GM21619 (cell line): ENCODE measurements at regions not wholly inside any gene's neighbourhood (a gene's known extent, or its start where the extent isn't known, plus 50 kb on each side); places are given as distances from the start of the nearest gene placed in this dataset.
"Not testable (repeated sequence)": the region's sequence is repeated elsewhere in the genome, so short reads cannot be mapped to it uniquely, and the experiment has no call there.

Source experiments
- ATAC-seq: cut with Tn5 transposase; IDR thresholded peaks from one replicate; pipeline ENCODE4 v1.9.1; 2021; ENCODE audit not compliant: unreplicated experiment

DNA sequence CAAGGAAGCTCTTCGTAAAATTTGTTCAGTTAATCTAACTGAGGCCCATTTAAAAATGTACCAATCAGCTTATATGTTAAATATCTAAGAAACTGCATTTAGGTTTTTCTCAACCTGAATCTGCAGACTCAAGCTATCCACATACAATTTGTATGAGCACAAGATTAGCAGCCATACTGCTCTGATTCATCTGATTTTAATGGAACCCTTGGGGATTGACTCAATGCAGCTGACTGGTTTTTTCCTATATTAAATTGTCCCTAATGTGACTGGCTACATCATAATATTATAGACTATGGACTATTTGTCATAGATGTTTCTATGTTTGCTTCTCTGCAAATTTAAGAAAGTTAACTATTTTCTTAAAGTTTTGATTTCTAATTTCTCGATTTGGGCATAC, 451.0 kb upstream of the TUSC1 start:
- ATAC-seq: no peak

DNA sequence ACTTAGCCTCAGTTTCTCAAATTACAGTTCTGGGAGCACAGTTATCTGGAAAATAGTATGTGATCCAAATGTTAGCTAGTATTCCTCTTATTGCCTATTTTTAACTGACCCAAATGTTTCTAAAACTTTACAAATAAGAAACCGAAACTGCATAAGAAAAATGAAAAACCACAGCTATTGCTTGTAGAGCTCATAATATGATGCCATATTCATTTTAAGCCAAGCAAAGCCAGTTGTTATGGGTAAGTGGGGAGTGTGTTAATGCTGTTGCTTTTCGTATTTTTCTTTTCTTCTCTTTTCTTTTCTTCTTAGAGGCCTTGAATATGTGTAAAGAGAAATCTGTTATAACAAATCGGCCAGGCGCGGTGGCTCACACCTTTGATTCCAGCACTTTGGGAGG, 447.4 kb upstream of the TUSC1 start:
- ATAC-seq: no peak

DNA sequence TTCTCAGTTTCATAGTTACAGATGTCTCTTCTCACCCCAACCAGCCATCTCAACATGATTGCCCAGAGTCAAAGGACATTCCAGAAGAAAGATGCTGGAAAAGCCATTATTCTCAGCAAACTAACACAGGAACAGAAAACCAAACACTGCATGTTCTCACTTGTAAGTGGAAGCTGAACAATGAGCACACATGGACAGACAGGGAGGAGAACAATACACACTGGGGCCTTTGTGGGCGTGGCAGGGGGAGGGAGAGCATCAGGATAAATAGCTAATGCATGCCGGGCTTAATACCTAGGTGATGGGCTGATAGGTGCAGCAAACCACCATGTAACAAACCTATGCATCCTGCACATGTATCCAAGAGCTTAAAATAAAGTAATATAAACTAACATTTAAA, 437.8 kb upstream of the TUSC1 start:
- ATAC-seq: not testable (repeated sequence)

DNA sequence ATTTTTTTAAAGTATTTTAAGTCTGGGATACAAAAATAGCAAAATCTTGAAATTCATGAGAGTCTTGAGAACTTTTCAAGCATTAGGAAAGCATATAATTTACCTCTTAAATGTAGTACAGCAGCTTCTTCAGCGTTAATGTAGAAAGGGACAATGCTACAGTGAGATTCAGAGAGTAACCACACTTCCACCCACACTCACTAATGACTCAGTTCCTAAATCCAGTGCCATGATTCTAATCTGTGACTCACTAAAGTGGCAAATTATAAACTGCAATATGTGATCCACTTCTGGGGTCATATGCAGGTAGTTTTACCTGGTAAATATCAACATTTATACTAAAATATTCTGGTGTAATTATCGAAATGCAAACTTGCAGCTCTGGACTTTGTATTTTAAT, 434.5 kb upstream of the TUSC1 start:
- ATAC-seq: no peak

DNA sequence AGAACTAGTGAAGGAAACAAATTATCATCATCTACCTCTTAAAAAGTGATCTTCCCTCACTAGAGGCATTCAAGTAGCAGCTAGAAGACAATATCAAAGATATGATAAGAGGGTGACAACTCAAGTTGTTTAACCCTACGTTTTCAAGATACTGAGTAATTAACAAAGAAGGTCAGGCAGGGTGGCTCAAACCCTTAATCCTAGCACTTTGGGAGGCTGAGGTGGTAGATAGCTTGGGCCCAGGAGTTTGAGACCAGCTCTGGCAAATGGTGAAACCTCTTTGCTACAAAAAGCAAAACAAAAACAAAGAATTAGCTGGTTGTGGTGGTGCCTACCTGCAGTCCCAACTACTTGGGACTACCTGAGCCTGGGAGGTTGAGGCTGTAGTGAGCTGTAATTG, 408.2 kb upstream of the TUSC1 start:
- ATAC-seq: no peak

DNA sequence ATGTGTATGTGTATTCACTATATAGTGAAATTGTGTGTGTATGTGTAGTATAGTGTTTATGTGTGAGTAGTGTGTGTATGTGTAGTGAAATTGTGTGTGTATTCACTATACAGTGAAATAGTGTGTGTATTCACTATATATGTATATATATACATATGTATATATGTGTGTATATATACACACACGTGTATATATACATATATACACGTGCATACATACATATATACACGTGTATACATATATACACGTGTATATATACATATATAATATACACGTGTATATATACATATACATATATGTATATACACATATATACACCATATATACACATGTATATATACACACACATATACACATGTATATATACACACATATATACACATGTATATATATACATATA, 403.6 kb upstream of the TUSC1 start:
- no peak for ATAC-seq

DNA sequence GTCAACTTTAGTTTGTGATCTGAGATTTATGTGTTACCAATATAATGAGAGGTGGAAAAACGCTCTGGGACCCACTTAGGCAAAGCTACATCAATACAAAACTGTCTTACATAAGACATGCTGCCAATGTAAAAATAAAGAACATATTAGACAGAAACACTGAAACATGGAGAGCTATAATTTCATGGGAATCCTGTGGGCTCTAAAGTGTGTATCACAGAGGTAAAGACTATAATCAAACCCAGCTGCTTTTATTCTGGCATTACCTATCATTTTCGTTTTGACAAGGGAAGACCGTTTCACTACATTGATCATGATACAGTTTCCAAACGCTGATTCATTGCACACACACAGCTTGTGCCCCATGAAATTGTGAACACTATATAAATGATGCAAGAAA, 400.5 kb upstream of the TUSC1 start:
- no peak for ATAC-seq

DNA sequence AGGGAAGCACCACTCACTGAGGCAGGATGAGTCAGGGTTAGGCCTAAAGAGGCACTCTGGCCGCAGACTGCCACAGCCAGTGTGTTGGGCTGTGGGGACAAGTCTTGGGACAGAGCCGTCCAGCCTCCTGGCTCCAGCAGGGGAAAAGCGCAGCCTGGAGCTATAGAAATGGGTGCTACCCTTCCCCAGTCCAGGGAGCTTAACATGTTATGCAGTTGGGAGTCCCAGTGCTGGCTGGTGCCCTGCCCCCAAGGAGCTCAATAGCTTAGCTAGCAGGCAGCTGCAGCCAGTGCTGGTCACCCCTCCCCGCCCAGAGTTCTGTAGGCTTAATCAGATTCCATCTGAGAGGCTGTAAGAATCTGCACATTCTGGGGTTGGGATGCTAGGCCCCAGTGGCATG, 399.6 kb upstream of the TUSC1 start:
- ATAC-seq: no peak

DNA sequence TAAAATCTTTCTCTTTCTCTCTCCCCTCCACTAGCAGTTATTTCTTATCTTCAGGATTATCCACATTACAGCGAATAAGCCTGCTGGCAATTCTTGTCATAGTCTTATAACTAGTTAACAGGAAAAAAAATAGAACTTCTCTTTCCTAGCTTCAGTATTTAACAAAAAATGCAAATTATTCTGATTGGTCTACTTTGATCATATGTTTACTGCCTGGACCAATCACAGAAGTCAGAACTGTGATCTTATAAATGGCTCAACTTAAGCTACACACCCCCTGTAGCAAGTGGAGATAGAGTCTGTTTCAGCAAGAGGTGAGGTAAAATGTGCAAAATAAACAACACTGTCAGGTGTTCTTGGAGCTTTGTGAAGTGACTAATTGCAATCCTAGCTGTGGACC, 389.4 kb upstream of the TUSC1 start:
- ATAC-seq: no peak

DNA sequence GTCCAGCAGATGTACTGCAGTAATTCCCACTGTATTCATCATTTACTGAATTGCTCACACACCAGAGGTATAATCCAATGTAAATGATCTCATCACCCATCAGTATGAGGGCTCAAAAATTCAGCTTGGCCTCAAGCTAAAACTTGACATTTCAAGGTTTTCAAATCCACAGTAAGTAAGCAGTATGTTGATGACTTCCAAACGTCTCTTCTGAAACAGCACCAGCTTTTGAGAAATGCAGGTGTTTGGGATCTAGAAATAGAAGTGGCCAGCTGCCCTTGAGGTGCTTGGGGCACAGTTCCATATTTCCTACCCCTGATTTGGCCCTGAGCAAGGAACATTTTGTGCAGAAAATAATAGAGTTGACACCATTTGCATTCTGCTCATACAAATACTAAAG, 388.0 kb upstream of the TUSC1 start:
- ATAC-seq: no peak

DNA sequence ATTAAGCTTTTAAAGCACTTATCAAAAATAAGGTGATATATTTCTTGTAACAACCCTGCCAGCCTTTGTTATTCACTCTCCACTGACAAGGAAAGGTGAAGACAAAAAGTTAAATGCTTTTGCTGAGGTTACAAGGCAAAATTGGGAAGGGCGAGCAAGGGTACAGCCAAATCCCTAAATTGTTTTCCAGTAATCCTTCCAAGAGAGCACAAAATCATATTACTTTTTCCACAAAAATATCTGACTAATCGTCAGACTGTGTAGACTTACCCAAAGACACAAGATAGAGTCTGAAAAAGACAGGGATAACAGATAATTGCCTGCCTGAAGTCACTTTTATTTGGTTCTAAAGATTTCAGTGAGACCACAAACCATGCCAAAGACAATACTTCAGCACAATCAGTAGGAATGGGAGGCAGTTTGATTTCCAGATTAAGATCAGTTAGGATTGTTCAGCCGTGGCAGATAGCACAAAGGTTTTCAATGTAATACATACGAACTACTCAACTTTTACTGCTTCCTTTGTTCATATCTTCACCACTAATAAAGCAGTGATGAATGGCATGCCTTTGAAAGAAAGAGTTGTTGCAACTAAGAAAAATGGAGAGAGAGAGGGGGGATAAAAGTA, 383.8 kb upstream of the TUSC1 start:
- ATAC-seq: no peak

DNA sequence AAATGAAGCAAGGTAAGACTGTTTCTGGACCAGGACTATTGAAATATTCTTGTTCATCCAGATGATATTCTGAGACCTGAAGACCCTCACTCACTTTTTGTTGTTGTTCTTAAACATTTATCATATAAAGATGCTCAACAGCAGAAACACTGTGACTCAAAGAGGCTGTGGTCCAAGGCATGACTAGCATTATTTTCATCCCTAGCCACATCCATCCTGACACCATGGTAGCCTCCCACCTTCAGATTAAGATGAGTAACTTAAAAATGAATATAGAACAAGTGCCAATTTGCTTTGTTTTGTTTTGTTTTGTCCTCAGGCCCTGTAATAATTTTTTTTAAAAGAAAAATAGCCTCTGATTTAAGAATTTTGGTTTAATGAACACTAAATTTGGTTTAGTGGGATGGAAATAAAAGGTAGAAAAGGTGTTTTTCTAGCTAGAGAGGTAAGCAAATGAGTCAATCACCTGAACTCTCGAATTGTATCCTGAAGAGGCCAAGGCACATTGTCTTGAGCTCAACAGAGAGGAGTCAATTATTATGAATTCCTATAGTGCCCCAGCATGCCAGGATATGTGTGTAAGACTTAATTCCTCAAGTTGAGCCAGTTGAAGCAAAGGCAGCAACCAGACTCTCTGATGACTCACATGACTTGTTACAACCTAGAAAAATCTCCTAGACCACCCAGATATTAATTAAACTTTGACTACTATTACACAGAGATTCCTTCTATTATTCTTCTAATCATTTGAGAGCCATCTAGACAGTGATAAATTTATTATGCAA, 380.1 kb upstream of the TUSC1 start:
- ATAC-seq: no peak

DNA sequence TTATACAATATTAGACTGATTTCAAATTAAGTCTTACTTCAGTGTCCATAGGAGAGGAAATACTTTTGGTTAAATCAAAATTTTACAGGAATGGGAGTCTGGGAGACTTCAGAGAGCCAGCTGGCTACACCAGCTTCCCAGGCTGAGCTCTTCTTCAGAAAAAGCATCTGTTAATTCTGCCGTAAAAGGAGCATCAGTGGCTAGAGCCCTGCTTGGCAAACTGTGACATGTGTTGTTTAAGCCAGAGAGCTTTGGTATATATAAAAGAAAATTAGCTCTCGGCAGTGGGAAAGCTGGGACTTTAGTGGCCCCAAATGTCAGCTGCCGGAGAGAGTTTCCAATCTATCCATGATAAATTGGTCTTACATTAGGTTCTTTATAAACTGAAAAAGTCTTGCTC, 378.8 kb upstream of the TUSC1 start:
- no peak for ATAC-seq

DNA sequence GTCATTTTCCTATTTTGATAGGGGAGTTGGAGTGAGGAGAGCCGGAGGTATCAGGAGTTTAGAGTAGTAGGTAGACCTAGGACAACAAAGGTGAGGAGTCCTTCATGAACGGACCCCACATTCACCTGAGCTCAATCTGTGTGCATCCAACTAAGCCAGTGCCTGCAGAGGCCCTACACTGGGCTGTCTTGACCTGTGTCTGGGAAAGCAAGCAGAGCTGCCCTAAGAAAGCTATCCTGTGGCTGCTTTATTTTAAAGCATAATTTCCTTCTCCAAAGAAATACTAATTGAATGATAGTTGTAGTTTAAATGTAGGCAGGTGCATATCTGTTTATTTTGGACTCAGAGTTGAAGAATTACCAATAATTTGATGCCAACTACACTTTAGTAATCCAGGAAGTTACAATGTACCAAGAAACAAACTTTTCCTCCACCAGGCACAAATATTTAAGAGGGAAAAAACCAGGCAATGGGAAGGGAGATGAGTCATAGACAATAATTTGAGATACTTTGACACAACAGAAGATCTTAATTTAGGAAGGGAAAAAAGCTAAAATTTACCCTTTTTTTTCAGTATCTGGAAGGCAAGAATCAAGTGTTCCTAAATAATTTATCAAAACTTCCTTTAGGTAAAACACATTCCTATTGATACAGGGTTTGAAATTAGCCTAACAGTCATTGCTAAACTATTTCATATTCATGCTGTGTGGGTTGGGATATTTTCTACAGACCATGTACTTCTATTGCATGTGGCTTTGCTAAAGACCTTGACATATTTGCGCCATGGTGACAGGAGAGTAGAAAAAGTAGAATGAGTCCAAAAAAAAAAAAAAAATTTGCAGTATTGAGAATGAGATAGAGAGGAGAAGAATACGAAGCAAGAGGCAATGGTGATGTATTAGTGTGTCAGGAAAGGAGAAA, 376.6 kb upstream of the TUSC1 start:
- ATAC-seq: no peak

DNA sequence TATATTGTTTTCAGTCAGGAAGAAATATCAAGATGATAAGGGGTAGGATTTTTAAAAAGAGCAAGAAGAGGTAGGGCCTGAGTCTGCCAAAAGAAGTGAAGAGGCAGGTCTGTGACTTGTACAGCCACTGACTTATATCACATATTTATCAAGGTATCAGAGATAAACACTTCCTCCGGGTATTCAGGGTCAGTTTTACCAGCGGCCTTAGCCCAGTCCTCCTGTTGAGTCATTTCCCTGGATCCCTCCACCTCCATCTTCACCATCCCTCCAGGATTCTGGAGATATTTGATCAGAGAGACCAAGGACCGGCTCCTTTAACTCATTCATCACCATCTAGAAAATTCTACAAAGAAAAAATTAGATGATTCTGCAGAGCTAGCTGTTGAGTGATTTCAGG, 375.7 kb upstream of the TUSC1 start:
- ATAC-seq: no peak

DNA sequence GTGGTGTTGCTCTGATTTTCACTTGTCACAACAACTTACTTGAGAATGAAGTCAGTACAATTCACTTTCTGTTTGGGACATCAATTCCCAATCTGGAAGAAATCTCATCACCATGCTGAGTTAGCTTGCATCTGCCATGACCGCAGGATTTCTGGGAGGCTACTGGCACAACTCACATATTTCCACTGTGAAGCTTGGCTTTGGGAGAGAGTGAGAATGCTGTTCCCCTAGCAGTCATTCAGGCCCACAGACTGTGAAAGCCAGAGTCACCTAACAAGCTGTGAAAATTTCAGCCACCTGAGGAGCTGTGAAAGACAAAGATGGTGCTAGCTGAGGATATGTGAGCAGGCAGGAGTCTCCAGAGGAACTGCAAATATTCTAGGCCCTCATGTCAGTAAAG, 365.2 kb upstream of the TUSC1 start:
- no peak for ATAC-seq

DNA sequence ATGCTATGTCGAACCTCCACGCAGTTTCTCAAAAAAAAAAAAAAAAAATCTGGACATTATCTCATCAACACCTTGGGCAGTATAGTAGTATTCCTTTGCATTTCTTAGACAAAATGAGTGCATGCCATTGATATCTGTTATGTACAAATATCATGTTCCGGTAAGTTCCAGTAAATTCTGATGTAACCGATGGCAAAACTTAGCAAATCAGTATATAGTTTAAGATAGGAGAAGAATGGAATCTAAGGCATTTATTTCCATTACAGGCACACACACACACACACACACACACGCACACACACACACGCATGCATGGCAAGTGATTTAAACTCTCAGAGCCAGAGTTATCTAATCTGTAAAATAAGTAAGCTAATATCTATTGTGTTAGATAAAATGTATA, 356.5 kb upstream of the TUSC1 start:
- no peak for ATAC-seq

DNA sequence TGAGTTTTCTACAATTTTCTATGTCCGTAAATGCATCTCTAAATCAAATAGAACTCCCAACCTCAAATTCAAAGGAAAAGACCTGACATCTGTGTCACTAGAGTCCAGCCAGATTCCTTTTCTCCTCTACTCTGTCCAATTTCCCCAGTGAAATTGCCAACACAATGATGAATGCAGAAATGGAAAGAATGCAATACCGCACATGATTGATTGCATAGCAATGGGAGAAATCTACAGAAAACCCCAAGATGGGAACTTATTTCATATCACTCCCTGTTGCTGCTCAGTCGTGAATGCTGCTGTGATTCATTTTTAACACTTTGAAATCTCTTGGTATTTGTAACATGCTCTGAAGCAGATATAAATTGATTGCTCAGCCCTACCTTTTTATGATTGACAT, 355.1 kb upstream of the TUSC1 start:
- no peak for ATAC-seq

DNA sequence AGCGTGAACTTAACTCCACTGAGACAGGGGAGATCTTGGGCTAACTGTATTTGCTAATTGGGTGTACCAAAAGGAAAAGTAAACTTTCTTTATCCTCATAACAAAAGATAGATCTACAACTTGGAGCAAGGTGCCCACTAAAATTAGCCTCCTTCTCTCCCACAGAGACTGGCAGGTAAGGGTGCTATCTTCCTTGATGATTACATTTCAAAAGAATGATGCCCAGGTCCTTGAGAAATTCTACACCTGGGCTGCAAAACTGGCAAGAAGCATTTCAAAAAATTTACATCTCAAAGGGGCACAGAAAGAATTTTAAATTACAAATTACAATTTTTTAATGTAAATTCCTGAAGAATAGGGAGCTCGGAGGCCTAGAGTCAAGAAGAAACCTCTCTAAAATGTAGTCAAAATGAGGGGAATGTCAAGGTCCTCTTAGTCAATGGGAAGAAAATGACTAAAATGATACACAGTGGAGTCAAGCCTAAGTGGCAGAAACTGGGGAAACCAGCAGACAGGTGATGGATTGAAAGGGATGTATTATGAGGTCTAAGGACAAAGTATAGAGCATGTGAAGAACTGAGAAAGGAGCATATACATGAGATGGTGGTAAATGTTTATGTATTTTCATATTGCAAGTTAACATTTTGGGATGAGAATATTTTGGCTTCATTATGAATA, 348.3 kb upstream of the TUSC1 start:
- ATAC-seq: no peak

DNA sequence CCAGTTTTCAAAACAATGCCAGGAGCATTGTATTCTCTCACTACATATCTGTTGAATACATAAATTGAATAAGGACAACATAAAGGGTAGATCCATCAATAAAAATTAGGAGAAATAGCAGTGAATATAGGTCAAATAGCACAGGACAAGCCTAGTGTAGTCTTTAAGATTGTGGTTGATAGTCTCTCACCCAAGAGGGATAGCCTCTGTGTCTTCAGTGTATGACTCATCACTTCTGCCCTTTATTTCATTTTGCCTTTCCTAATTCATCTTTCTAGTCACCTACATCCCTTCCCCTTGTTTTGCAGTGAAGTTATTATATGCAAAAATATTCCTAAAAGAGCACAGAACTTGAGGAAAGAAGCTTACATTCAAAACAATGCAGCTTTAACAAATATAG, 335.0 kb upstream of the TUSC1 start:
- no peak for ATAC-seq

DNA sequence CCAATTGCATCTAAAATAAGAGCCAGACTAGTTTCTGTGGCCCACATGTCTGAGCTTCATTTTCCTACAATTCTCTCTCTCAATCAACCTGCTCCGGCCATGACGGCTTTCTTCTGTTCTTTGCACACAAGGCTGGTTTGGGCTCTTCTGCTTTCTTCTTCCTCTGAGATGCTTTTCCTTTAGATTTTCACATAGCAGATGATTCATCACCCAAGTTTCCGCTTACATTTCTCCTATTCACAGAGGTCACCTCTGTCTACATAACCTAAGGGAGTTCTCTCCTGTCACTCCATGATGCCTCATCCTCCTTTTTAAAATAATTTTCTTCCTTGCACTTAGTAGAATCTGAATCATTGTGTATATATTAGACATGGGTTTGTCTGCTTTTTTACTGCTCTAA, 334.6 kb upstream of the TUSC1 start:
- no peak for ATAC-seq
